Hypothalamus (tissue), 51 donors: ENCODE measurements at regions not wholly inside any gene's neighbourhood (a gene's known extent, or its start where the extent isn't known, plus 50 kb on each side); places are given as distances from the start of the nearest gene placed in this dataset.

Experiments
- DNase-seq, 51 donors: peaks; one replicate each; lab custom pipeline; 2025; lab: John Stamatoyannopoulos, UW

DNA sequence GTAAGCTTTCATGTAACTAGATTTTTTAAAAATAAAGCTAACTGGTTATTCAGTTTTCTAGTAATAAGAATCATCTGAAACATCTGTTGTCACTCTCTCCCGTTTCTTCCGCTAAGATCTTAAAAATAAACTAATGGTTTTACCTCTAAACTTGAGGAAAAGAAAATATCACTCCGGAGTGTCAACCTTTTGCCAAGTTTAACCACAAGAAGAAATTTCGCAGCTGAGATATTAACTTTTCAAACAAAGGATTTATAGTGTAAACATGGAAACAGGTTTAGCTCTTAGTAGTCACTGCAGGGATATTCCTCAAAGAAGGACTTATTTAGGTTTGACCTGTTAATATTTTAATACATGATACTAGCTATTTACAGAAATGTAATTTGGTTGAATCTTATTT, 954.9 kb downstream of the ADGRL2 start:
- no peak for DNase-seq

DNA sequence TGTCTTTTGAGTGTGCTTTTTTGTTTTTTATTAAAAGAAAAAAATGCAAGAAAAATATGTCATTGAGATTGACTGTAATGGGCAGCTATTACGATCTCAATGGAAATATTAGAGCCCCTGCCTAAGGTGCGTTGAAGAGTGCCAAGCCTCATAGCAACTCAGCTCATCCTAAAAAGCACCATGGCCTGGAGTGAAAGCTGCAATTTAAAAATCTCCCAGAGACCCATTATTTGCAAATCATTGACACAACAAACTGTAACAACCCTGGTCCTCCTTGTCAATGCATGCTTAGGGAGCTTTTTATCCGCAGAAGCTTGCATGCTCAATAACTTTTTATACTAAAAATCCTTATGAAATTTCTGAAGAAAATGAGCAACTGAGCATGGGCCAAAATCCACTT, 954.5 kb downstream of the ADGRL2 start:
- no peak for DNase-seq

DNA sequence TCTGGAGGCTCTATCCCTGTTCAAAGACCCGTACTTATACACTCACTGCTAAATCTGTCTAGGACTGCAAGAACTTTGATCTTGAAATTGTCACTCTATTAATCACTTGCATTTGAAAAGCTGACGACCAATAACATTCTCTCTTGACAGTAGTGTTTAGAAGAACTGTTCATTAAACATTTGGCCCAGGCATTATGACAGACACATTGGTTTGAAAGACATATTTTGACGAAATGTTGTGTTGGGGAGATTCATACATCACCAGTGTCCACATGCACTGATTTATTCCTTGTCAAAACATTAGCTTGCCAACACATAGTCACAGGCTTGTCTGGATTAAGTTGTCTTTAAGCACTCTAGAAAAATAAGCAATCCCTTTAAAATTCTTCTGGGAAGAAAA, 951.3 kb downstream of the ADGRL2 start:
- DNase-seq: no peak

DNA sequence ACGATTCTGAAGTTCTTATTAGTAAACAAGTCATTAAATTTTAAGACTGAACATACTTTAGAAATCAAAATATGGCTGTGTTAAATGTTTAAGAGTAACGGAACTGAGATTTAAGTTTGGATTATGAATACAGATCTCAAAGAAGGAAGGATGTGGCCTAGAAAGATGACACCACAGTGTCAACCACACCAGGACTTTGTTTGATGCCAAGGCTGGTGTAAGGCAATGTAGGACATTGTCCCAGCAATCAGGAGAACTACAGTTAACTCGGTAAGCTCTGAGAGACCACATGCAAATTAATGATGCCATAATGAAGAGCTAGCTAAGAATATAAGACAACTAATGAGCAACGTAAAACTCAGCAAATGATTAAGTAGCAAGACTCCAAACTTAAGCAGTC, 932.9 kb downstream of the ADGRL2 start:
- no peak for DNase-seq

DNA sequence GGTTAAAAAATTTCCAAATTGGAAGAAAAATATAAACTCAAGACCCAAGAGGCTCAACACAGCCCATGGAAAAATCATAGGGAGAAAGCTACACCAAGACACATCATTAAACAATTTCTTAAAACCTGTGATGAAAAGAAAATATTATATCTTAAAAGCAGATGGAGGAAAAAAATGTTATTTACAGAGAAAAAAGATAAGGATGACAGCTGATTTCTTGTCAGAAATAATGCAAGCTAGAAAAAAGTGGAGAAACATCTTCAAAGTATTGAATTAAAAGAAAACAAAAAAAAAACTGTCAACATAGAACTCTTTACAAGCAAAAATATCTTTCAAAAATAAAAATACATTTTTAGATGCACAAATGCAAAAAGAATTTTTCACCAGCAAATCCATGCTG, 930.5 kb downstream of the ADGRL2 start:
- DNase-seq: no peak

DNA sequence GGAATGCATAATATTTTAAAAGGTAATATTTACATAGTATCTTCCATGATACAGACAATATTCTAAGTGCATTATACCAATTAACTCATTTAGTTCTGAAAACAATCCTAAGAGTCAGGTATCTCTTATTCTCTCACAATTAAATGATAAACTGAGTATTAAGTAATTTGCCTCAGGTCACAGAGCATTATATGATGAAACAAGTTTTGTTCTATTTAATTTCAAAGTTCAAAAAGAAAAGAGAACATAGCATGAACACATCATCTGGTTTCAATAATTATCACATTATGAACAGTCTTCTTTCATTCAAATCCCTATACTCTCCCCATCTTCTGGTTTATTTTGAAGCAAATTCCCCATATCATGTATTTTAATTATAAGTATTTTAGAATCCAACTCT, 927.5 kb downstream of the ADGRL2 start:
- DNase-seq: no peak

DNA sequence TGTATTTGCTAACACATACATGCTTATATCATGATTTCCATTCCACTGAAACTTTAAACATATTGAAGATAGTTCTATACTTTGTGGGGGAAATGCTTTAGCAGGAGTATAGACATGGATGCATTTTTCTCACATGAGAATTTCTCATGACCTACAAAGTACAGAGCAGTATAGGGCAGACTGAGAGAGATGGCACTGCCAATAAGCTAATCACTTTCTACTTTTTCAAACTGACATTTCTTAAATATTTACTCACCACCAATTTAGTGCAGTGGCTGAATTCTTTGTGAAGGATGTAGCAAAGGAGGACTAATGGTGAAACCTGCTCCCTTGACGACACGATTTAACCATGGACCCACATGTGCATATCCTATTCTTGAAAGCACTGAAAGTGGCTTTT, 923.5 kb downstream of the ADGRL2 start:
- DNase-seq: no peak

DNA sequence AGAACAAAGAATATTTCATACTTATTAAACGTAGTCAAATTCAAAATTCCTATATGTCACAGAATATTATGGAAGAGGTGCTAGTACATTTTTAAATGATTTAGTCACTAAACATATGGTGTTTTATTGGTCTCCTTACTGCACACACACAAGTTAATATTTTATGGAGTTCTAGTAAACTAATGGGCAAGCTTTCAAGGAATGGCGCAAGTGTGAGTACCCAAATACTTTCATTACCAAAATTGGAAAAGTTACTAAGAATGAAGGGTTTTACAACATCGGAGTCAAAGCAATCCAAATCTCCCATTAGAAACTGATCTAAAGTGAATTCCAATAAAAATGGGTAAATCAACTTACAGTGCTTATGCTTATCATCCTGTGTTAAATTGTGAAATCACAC, 921.9 kb downstream of the ADGRL2 start:
- DNase-seq: no peak

DNA sequence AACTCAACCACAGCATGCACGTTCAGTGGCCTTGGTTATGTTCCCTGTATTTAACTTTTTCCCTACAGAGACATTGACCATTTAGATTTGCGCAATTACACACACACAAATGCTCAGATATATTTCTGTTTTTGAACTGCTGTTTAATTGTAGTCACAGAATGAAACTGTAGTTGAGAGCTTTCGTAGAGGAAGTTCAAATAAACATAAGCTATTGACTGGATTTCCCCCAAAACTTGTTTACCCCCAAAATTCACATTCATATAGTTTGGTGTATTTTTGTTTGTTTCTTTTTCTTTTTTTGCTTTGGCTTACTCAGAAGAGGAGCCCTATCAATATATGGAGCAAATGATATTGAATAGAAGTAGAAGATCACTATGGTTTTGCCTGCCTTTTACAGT, 921.0 kb downstream of the ADGRL2 start:
- DNase-seq: no peak

DNA sequence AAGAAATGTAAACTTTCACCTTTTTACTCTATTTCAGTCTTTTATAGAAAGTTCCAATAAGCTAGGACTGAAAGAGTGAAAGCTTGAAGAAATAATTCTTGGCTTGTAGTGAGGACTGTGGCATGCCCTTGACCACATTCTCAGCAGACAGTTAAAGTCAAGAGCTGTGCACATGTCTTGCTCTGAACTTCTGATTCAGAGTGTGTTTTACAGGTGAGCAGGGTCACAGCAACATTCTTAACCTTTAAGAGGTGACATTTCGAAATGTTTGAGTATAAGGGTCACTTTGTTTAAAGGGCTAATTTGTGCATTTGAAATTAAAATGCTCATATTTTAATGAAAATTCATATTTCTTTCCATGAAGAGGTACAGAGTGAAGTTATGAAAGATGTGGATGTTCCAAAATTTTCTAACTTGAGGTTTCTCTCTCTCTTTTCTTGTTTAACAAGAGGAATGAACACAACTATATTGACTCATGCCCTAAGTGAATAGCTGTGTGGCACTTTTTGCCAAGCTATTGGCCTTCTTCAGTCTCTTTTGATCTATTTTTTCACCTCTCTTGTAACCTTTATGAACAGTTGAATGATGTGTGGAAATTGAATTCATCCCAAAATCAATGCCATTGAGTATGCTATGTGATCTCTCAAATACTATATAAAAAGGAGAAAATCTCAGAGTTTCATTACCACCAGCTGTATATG, 918.1 kb downstream of the ADGRL2 start:
- DNase-seq: no peak

DNA sequence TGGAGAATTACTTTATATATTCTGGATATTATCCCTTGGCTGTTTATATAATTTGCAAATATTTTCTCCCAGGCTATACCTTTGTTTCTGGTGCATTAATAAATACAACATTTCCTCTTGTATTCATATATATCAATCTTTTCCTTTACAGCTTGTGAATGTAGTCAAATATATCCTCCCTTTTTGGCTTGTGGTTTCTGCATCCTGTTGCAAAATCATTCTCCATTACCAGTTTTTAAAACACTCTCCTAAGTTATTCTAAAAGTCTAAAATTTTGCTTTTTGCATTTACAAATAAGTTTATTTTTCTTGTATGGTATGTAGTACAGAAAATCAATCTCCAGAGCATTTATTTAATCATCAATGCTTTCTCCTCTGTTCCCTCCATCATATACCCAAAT, 909.4 kb downstream of the ADGRL2 start:
- no peak for DNase-seq

DNA sequence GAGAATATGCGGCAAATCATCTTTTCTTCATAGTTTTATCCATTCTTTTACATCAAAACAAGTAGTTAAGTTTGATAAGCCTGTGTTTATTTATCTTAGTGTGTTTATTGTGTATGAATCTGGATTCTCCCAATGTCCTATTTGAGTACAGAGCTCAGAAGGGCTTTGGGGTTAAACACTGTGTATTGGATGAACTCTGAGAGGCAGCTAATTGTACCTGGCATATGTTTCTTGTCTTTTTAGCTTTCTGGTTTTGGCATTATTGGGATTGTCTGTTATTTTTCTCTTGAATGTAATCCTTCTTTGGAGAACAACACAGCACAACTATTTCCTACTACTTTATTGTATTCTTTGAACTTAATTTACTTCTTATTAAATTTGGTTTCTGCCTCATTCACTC, 906.9 kb downstream of the ADGRL2 start:
- DNase-seq: no peak

DNA sequence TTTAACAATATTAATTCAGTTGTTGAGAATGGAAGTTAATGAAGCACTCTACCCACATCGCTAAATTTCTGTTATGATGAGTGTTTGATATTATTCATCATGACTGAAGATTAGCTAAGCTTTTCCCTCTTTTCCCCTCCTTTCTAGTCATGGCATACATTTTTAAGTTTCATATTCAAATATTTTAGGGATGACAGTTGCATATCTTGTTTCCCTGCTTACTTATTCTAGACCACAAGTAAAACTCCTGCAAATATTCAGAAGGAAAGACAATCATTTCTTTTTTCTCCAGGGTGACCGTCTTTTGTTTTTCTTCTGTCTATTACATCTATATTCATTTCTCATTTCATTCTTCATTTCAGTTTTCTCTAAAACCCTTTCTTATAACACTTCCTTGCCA, 906.0 kb downstream of the ADGRL2 start:
- DNase-seq: no peak

DNA sequence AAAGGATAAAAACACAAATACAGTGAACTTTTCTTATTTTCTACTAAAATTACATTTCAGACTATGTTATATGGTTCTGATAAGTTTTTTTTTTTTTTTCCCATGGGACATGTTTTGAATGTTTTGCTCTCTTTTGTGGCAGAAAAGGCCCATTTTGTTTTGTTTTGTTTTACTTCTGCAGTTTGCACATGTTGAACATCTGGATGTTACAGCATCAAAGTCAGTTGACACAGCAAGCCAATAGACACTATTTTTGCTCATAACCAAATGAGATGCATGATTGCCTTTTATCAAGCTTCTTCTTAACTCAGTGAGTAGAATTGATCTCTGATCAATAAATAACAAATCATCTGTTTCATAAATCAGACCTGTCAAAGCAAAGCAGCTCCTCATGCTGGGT, 904.2 kb downstream of the ADGRL2 start:
- no peak for DNase-seq

DNA sequence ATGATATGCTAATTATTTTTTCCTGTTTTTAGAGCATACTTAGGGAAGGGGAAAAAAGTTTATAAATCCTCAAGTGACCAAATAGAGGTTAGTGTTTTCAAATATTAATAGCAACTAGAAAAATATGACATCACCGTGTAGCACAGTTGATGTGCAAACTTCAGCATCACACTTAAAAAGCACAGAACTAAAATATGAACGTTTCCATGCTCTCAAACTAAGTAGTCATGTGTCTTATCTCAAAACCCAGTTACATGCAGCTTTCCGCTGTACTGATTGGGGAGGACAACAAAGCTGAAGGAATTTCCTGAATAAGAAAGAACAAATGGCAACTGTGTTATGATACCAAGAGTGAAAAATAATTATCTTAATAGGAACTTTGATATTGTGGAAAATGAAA, 903.7 kb downstream of the ADGRL2 start:
- no peak for DNase-seq

DNA sequence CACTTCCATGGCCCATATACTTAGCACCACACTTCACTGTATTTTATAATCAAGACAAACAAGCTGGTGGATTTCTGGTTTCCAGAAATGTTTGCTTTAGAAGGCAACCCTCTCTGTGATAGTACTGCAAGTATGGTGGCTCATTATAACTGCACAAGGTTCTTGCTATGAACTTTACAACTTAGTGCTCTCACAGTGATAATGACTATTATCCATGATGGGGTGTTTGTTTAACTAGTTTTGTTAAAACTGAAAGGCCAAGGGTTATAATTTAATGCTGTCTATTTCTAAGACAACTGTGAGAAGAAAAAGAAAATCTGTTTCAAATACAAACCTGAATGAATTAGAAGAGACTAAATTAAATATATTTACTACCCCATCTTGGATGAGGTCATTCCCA, 903.2 kb downstream of the ADGRL2 start:
- DNase-seq: no peak

DNA sequence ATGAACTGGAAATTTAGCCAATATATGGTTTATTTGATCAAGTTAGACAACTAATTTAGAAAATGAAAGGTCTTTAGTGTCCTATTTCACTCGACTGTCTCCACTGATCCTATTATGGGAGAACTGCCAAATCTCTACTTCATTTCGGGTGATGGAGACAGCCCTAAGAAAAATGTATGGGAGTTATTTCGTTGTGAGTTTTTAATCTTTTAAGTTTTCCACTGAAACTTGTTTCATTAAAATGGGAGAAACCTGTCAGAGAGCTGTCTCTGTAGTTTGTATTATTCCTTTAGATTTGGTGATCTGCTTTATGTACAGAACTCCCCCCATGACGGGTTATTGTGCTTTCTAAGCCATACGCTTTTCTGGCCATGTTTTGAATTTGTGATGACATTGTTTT, 899.7 kb downstream of the ADGRL2 start:
- no peak for DNase-seq

DNA sequence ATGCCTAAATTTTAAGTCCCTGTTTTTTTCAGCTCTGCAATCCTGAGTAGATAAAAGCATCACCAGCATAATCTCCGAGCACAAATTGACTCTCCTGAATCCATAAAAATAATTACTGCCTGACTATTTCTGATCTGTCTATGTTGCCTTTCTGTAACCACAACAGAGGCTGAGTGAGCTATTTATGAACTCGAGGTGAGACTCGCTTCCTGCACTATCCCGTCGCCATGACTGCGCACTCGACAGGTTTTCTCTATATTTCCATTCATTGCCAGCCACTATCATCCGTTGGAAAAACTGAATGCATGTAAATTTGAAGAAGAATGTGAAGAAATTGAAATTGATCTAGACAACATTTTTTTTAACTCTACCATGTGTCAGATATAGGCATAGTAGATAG, 897.2 kb downstream of the ADGRL2 start:
- no peak for DNase-seq

DNA sequence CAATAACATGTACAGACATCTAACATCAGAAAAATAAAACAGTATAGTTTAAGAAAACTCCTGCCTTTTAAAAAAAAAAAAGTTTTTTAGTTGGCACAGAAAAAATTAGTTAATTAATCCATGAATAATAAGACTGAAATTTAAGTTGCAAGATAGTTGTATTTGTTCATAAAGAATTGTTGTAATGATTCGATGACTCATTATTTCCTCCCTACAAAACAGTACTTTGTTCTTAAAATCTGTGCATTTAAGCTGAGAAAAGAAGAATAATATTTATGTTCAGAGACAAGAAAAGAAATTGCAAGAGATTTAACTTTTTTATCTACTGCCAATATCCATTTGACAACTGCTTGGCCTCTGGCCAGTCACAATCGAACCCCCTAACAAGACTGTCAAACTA, 894.7 kb downstream of the ADGRL2 start:
- no peak for DNase-seq

DNA sequence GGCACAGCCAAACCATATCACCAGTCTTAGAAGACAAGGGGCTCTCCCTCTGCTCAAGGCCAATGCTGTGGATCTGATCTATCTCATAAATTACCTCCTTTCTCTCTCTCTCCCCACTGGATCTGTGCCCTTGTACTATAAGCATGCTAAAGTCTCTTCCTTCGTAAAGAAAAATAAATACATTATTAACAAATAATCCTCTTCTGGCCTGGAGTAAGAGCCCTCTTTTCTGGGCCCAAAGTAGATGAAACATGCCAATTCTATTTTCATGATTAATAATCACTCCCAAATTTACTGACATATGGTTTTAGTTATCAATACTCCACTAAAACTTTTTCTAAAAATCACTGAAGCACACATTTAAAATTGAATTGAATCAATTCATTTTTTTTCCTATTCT, 889.7 kb downstream of the ADGRL2 start:
- no peak for DNase-seq

DNA sequence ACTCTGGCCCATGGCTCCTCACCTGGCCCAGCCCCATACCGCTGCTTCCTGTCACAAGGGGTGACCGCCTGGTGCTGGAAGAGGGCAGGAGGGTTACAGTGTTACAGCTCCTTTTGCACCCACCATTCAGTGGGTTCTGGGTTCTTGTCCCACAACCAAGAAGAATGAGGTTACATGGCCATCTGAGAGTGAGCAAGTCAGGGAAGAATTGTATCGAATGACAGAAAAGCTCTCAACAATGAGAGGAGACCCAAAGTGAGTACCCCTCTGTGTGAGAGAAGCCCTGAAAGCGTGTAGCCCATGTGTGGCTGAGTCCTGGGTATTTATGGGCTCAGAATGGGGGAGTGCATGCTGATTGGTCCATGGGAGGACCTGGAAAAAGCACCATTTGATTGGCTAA, 888.5 kb downstream of the ADGRL2 start:
- DNase-seq: no peak

DNA sequence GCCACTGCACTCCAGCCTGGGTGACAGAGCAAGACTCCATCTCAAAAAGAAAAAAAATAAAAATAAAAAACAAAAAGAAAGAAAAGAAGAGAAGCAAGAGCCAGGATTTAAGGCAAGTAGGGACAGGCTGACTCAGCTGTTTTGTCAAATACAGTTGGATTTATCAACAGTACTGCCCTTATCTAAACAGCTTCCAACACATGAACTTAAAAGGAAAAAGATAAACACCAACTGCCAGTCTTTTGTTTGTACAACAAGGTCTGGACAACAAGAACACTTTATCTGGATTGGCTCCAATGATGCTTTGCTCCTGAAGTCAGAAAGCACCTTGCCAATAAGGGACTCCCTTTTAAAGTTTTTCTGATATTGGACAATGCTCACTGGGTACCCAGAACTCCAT, 886.0 kb downstream of the ADGRL2 start:
- no peak for DNase-seq

DNA sequence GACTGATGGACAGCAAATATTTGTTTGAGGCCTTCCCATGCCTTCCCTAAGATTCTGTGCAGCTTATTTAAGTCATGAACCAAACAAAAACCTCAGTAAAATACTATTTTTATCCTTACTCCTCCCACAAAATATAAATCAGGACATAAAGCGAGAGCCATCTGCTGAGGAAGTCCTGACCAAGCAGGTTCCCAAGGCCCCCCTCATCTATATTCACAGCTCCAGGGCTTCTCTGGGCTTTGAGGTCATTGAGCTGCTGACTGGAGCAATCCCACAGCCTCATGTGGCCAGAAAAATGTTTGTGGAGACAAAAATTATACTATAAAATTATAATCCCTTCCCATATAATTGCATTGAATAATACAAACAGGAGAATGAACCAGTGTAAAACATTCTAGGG, 846.2 kb downstream of the ADGRL2 start:
- DNase-seq: no peak

DNA sequence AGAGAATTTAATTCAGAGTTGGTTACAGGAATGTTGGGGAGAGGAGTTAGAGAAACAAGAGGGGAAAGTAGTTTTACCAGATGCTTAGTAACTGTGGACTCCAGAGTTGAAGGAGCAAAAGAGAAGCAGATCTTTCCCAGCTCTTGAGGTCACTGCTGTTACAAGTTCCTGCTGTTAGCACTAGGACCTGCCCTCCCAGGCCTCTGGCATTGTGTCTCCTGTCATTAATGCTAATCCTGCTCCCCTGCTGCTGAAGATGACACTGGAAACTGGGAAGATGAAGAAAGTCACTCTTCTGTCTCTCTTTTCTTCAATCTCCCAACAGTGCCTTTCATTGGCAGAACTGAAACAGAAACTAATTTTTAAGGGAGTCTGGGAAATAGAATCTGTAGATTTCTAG, 845.6 kb downstream of the ADGRL2 start:
- DNase-seq: no peak
